GM12878 (cell line): ENCODE measurements at regions not wholly inside any gene's neighbourhood (a gene's known extent, or its start where the extent isn't known, plus 50 kb on each side); places are given as distances from the start of the nearest gene placed in this dataset.
A peak's percentile ranks its signal among the peaks of the same experiment; 100 is the strongest.

Experiments used
- ATAC-seq: fragments of 200-7000 bp; cut with Tn5 transposase; 3 replicates; pipeline ENCODE4 v1.9.1; 2020; ENCODE audit warnings: mild to moderate bottlenecking, moderate library complexity
- BruUV-seq: library from RNA; stranded (reverse); fragments of 400-500 nt; replicated peaks from 2 replicates; lab custom pipeline; 2021; lab: Mats Ljungman, UMichigan
- CTCF ChIA-PET: fragments of 300-600 bp; sonication (Branson Sonifier 250); formaldehyde crosslinking; extraction: SDS; loops from one replicate; lab custom pipeline; 2021; ENCODE audit warnings: inconsistent platforms; lab: Yijun Ruan, JAX
- POLR2A ChIA-PET: fragments of 350-600 bp; formaldehyde crosslinking; extraction: SDS; loops from one replicate; lab custom pipeline; 2021; ENCODE audit warnings: inconsistent platforms; lab: Charles Lee
- RAD21 ChIA-PET: fragments of 300-600 bp; sonication (Branson Sonifier 250); formaldehyde crosslinking; loops from one replicate; lab custom pipeline; 2023; ENCODE audit warnings: antibody characterized with exemption; ENCODE audit not compliant: unreplicated experiment; lab: Charles Lee
- SMC1A ChIA-PET: fragments of 300-600 bp; sonication (Branson Sonifier 250); formaldehyde crosslinking; loops from one replicate; lab custom pipeline; 2023; ENCODE audit not compliant: unreplicated experiment, uncharacterized antibody; lab: Charles Lee
- DNase-seq: peaks from one replicate; pipeline ENCODE4 v3.0.0-alpha.2; 2011; ENCODE audit warnings: low read depth, low spot score
- FAIRE-seq: peaks from 3 replicates; lab custom pipeline; 2011; peaks lifted over from hg19 to GRCh38; lab: Jason Lieb, UNC
- H2AFZ ChIP-seq: 2 replicates; pipeline ENCODE4 v1.6.0; 2011; ENCODE audit warnings: low read depth, low read length, control low read depth; ENCODE audit not compliant: control insufficient read depth
- H3K27ac ChIP-seq: 2 replicates; pipeline ENCODE4 v1.5.1; 2011; ENCODE audit warnings: control low read depth; ENCODE audit not compliant: control insufficient read depth, insufficient read depth
- H3K27me3 ChIP-seq, 2 experiments: replicated peaks in 1 of 2; 2 replicates each; pipeline versions ENCODE4 v1.6.0 to v1.6.1; 2011; ENCODE audit warnings: low read length in 1 of 2; ENCODE audit not compliant: control insufficient read depth in 2 of 2, insufficient read depth in 2 of 2
- H3K36me3 ChIP-seq, 2 experiments: 2 replicates each; pipeline ENCODE4 v1.5.1; 2011; ENCODE audit warnings: low read length in 1 of 2; ENCODE audit not compliant: control insufficient read depth in 2 of 2, insufficient read depth in 2 of 2
- H3K4me1 ChIP-seq: 2 replicates; pipeline ENCODE4 v1.6.1; 2011; ENCODE audit warnings: mild to moderate bottlenecking, low read length, moderate library complexity, mixed read lengths; ENCODE audit not compliant: control insufficient read depth, insufficient read depth
- H3K4me2 ChIP-seq: 2 replicates; pipeline ENCODE4 v1.6.0; 2011; ENCODE audit warnings: control low read depth; ENCODE audit not compliant: control insufficient read depth, insufficient read depth
- H3K4me3 ChIP-seq: fragments of 200-600 bp; sonication (generic); 2 replicates; pipeline ENCODE4 v1.5.1; 2016
- H3K79me2 ChIP-seq: 2 replicates; pipeline ENCODE4 v1.6.0; 2011; ENCODE audit warnings: low read length; ENCODE audit not compliant: control insufficient read depth, insufficient read depth
- H3K9ac ChIP-seq: 2 replicates; pipeline ENCODE4 v1.8.0; 2011; ENCODE audit warnings: low read length, control low read depth, mixed read lengths; ENCODE audit not compliant: control insufficient read depth, insufficient read depth
- H3K9me3 ChIP-seq: replicated peaks from 3 replicates; pipeline ENCODE4 v1.5.1; 2011; ENCODE audit warnings: mild to moderate bottlenecking, low read length; ENCODE audit not compliant: control insufficient read depth, insufficient read depth
- H4K20me1 ChIP-seq: 2 replicates; pipeline ENCODE4 v1.6.0; 2011; ENCODE audit not compliant: control insufficient read depth, insufficient read depth
- BHLHE40 ChIP-seq, 2 experiments: fragments of 450-650 bp in 1 of 2; IDR thresholded peaks; 2 replicates each; pipeline ENCODE4 v1.6.1; 2011 to 2017; ENCODE audit warnings: low read depth in 2 of 2, borderline replicate concordance in 1 of 2, improper control_type of control experiment in 1 of 2, low read length in 1 of 2, mild to moderate bottlenecking in 1 of 2
- BMI1 ChIP-seq: fragments of 450-650 bp; IDR thresholded peaks from 2 replicates; pipeline ENCODE4 v1.6.1; 2016; ENCODE audit warnings: mild to moderate bottlenecking, moderate library complexity, borderline replicate concordance
- EED ChIP-seq: sonication (generic); IDR thresholded peaks from 2 replicates; pipeline ENCODE4 v1.6.1; 2016; ENCODE audit warnings: antibody characterized with exemption, low read depth
- KDM1A ChIP-seq: fragments of 200-600 bp; sonication (generic); IDR thresholded peaks from 2 replicates; pipeline ENCODE4 v1.6.1; 2016; ENCODE audit warnings: borderline replicate concordance
- MYB ChIP-seq: fragments of 150-350 bp; IDR thresholded peaks from 2 replicates; pipeline ENCODE4 v1.6.1; 2014; ENCODE audit warnings: mild to moderate bottlenecking, low read depth, low read length, borderline replicate concordance
- RELA ChIP-seq: fragments of 450-650 bp; IDR thresholded peaks from 2 replicates; pipeline ENCODE4 v1.8.0; 2014; ENCODE audit warnings: borderline replicate concordance; ENCODE audit not compliant: partially characterized antibody
- RUNX3 ChIP-seq: IDR thresholded peaks from 2 replicates; pipeline ENCODE4 v1.6.1; 2012; ENCODE audit warnings: low read length, inconsistent platforms
- SPI1 ChIP-seq: IDR thresholded peaks from 2 replicates; pipeline ENCODE4 v1.6.1; 2011; ENCODE audit warnings: low read depth, mild to moderate bottlenecking, low read length, moderate library complexity, borderline replicate concordance; ENCODE audit not compliant: insufficient read depth
- TCF3 ChIP-seq: IDR thresholded peaks from 2 replicates; pipeline ENCODE4 v1.6.1; 2012; ENCODE audit warnings: low read depth, mild to moderate bottlenecking, low read length, borderline replicate concordance; ENCODE audit not compliant: insufficient read depth
- WGBS: methylation state at CpG from one replicate; pipeline ENCODE4 v1.1.6; 2016; ENCODE audit warnings: low lambda C conversion rate; ENCODE audit not compliant: insufficient replicate concordance, insufficient coverage; ENCODE audit errors: missing lambda C conversion rate; 5-methylcytosine and 5-hydroxymethylcytosine counted together
- in situ Hi-C: fragments of 300-500 bp; cut with MboI; formaldehyde crosslinking; loops from 9 replicates; pipeline ENCODE4 v1.14.3; 2018; ENCODE audit warnings: mixed read lengths
- intact Hi-C: fragments of 100-400 bp; cut with micrococcal nuclease; formaldehyde crosslinking; loops from one replicate; pipeline ENCODE4 v1.14.2; 2022; ENCODE audit not compliant: unreplicated experiment
- TF ChIP-seq, protein P1 (sequence below): fragments of 450-650 bp; conservative IDR thresholded peaks from 2 replicates; pipeline ENCODE4 v1.6.1; 2017; ENCODE audit warnings: mild to moderate bottlenecking, moderate library complexity
- TF ChIP-seq, protein P2 (sequence below), 3 experiments: IDR thresholded peaks in 2 of 3; conservative IDR thresholded peaks in 1 of 3; 2 replicates each; pipeline ENCODE4 v1.5.1; 2011; ENCODE audit warnings: low read depth in 3 of 3, low read length in 3 of 3, mild to moderate bottlenecking in 3 of 3, control low read depth in 2 of 3, moderate library complexity in 2 of 3, inconsistent platforms in 1 of 3, mixed read lengths in 1 of 3; ENCODE audit not compliant: control insufficient read depth in 2 of 3, insufficient read depth in 1 of 3; ENCODE audit errors: extremely low read depth in 1 of 3
- TF ChIP-seq, protein P3 (sequence below): fragments of 450-650 bp; IDR thresholded peaks from 2 replicates; pipeline ENCODE4 v1.6.1; 2017; ENCODE audit warnings: mild to moderate bottlenecking, moderate library complexity

DNA sequence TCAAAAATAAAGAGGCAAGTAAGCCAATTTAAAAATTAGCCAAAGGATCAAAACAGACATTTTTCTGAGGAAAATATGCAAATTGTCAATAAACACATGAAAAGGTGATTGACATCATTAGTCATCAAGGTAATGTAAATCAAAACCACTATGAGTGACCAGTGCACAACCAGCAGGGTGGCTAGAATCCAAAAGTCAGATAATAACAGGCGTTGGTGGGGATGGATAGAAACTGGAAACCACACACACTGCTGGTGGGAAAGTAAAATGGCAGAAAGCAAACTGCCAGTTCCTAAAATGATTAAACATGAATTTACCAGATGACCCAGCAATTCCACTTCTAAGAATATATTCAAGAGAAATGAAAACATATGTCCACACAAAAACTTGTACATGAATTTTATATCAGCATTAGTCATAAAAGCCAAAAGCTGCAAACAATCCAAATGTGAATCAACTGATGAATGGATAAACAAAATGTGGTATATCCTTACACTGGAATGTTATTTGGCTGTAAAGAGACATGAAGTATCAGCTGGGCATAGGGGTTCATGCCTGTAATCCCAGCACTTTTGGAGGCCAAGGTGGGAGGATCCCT is 74.8 kb upstream of the MBOAT1 start:
- no peaks in the 10 kb centered on the region; the same call in 2 of the 3 replicates for H3K9me3 ChIP-seq
- H2AFZ ChIP-seq = no peak overlapping the region
- no peak overlapping the region for H3K27ac ChIP-seq
- DNase-seq (no peak), FAIRE-seq (no peak), ATAC-seq (peak; percentile 81)
- no TSS peak for BruUV-seq
- H4K20me1 ChIP-seq = no peaks in the 10 kb centered on the region
- H3K4me2 ChIP-seq = no peak overlapping the region
- intact Hi-C loops (loop anchor here (5.0 kb wide), 1 partner anchor 75 kb away; the partner anchor contains the start of gene MBOAT1), in situ Hi-C loops (no loop called here)
- H3K36me3 ChIP-seq = no peaks in the 10 kb centered on the region
- no peak overlapping the region for H3K4me3 ChIP-seq
- H3K27me3 ChIP-seq = no peaks in the 10 kb centered on the region
- H3K4me1 ChIP-seq = no peaks in the 10 kb centered on the region
- H3K79me2 ChIP-seq = no peaks in the 10 kb centered on the region
- CTCF ChIA-PET = interaction anchor here (0.6 to 4.5 kb wide), 3 partner anchors 16 to 240 kb away, joined by 3 to 48 read pairs (median 3); no protein-coding TSS in a partner anchor
- RAD21 ChIA-PET = interaction anchor here (2.7 kb wide), 1 partner anchor 241 kb away, joined by 15 read pairs; no protein-coding TSS in a partner anchor
- POLR2A ChIA-PET = no interaction called here
- no peak overlapping the region for H3K9ac ChIP-seq
- 52% methylated on average over 1 of the region's 1 CpG for WGBS
- SMC1A ChIA-PET = interaction anchor here (1.4 to 1.5 kb wide), 2 partner anchors 8 to 241 kb away, joined by 3 to 7 read pairs; no protein-coding TSS in a partner anchor
- peak; percentile 49; the same call in 1 of the 2 replicates for TF ChIP-seq RUNX3
- TF ChIP-seq TCF3 = no peak
- TF ChIP-seq, protein P1, sequence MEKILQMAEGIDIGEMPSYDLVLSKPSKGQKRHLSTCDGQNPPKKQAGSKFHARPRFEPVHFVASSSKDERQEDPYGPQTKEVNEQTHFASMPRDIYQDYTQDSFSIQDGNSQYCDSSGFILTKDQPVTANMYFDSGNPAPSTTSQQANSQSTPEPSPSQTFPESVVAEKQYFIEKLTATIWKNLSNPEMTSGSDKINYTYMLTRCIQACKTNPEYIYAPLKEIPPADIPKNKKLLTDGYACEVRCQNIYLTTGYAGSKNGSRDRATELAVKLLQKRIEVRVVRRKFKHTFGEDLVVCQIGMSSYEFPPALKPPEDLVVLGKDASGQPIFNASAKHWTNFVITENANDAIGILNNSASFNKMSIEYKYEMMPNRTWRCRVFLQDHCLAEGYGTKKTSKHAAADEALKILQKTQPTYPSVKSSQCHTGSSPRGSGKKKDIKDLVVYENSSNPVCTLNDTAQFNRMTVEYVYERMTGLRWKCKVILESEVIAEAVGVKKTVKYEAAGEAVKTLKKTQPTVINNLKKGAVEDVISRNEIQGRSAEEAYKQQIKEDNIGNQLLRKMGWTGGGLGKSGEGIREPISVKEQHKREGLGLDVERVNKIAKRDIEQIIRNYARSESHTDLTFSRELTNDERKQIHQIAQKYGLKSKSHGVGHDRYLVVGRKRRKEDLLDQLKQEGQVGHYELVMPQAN = no peak
- TF ChIP-seq, protein P2, sequence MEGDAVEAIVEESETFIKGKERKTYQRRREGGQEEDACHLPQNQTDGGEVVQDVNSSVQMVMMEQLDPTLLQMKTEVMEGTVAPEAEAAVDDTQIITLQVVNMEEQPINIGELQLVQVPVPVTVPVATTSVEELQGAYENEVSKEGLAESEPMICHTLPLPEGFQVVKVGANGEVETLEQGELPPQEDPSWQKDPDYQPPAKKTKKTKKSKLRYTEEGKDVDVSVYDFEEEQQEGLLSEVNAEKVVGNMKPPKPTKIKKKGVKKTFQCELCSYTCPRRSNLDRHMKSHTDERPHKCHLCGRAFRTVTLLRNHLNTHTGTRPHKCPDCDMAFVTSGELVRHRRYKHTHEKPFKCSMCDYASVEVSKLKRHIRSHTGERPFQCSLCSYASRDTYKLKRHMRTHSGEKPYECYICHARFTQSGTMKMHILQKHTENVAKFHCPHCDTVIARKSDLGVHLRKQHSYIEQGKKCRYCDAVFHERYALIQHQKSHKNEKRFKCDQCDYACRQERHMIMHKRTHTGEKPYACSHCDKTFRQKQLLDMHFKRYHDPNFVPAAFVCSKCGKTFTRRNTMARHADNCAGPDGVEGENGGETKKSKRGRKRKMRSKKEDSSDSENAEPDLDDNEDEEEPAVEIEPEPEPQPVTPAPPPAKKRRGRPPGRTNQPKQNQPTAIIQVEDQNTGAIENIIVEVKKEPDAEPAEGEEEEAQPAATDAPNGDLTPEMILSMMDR (IDR thresholded peaks at IDR 0.05 in 2 of 3, conservative IDR thresholded peaks at IDR 0.05 in 1 of 3; ENCODE audit: control insufficient read depth in 2 of 3, extremely low read depth in 1 of 3, insufficient read depth in 1 of 3, low read depth in 3 of 3, low read length in 3 of 3) = no peak
- no peak for TF ChIP-seq RELA
- no peak for TF ChIP-seq EED
- TF ChIP-seq KDM1A = no peak
- TF ChIP-seq BMI1 = no peak
- no peak for TF ChIP-seq MYB
- TF ChIP-seq BHLHE40 (IDR thresholded peaks at IDR 0.05; ENCODE audit: borderline replicate concordance in 1 of 2, low read depth in 2 of 2, low read length in 1 of 2) = peak in 1 of 2 experiments; percentile 23; a peak in 1 of 4 replicates
- TF ChIP-seq, protein P3, sequence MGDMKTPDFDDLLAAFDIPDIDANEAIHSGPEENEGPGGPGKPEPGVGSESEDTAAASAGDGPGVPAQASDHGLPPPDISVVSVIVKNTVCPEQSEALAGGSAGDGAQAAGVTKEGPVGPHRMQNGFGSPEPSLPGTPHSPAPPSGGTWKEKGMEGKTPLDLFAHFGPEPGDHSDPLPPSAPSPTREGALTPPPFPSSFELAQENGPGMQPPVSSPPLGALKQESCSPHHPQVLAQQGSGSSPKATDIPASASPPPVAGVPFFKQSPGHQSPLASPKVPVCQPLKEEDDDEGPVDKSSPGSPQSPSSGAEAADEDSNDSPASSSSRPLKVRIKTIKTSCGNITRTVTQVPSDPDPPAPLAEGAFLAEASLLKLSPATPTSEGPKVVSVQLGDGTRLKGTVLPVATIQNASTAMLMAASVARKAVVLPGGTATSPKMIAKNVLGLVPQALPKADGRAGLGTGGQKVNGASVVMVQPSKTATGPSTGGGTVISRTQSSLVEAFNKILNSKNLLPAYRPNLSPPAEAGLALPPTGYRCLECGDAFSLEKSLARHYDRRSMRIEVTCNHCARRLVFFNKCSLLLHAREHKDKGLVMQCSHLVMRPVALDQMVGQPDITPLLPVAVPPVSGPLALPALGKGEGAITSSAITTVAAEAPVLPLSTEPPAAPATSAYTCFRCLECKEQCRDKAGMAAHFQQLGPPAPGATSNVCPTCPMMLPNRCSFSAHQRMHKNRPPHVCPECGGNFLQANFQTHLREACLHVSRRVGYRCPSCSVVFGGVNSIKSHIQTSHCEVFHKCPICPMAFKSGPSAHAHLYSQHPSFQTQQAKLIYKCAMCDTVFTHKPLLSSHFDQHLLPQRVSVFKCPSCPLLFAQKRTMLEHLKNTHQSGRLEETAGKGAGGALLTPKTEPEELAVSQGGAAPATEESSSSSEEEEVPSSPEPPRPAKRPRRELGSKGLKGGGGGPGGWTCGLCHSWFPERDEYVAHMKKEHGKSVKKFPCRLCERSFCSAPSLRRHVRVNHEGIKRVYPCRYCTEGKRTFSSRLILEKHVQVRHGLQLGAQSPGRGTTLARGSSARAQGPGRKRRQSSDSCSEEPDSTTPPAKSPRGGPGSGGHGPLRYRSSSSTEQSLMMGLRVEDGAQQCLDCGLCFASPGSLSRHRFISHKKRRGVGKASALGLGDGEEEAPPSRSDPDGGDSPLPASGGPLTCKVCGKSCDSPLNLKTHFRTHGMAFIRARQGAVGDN = no peak
- TF ChIP-seq SPI1 = no peak
